ENCODE measurements at regions not wholly inside any gene's neighbourhood (a gene's known extent, or its start where the extent isn't known, plus 50 kb on each side); places are given as distances from the start of the nearest gene placed in this dataset.
A peak's percentile ranks its signal among the peaks of the same experiment; 100 is the strongest.

- intact Hi-C loops (cut with DNase I) = loop anchor here in 4 of 10 donors (10.0 kb wide), 4 partner anchors 126 to 376 kb away; partner anchors contain the start of gene MID1IP1 (in 1 of the 4)
- Histone ChIP-seq H3K4me3 (no peak overlapping the region), H3K27me3 (peaks cover 0 to 13% (median 0%) of the 10 kb centered on the region in 7 donors), H3K27ac (no peak overlapping the region), H3K36me3 (no peaks in the 10 kb centered on the region), H3K4me1 (peaks cover 0 to 9% (median 0%) of the 10 kb centered on the region in 9 donors), H3K9me3 (no peaks in the 10 kb centered on the region)
- 68 to 76% methylated on average over 3 of the region's 3 CpGs for WGBS, 2 donors
- ATAC-seq = peak in 3 of 8 donors; percentile 37 to 85 (median 73)
- TF ChIP-seq, protein P1, sequence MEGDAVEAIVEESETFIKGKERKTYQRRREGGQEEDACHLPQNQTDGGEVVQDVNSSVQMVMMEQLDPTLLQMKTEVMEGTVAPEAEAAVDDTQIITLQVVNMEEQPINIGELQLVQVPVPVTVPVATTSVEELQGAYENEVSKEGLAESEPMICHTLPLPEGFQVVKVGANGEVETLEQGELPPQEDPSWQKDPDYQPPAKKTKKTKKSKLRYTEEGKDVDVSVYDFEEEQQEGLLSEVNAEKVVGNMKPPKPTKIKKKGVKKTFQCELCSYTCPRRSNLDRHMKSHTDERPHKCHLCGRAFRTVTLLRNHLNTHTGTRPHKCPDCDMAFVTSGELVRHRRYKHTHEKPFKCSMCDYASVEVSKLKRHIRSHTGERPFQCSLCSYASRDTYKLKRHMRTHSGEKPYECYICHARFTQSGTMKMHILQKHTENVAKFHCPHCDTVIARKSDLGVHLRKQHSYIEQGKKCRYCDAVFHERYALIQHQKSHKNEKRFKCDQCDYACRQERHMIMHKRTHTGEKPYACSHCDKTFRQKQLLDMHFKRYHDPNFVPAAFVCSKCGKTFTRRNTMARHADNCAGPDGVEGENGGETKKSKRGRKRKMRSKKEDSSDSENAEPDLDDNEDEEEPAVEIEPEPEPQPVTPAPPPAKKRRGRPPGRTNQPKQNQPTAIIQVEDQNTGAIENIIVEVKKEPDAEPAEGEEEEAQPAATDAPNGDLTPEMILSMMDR (IDR thresholded peaks at IDR 0.05) = no peak
- no peak for DNase-seq
Observed at GRCh38 chrX:39140581-39140980, 339.3 kb downstream of the MID1IP1 start.

- intact Hi-C loops (cut with DNase I) = loop anchor here in 4 of 10 donors (10.0 kb wide), 4 partner anchors 130 to 380 kb away; partner anchors contain the start of gene MID1IP1 (in 1 of the 4)
- no peaks in the 10 kb centered on the region for H3K9me3 ChIP-seq
Observed at GRCh38 chrX:39144323-39144722, 343.1 kb downstream of the MID1IP1 start.

GRCh38 chrX:39144956-39145355, 343.7 kb downstream of the MID1IP1 start:
- no peak for ATAC-seq
- H3K27ac ChIP-seq = peak overlapping the region in 1 of 10 donors; percentile 53
- no peak overlapping the region for H3K4me3 ChIP-seq
- no peak for DNase-seq
- intact Hi-C loops (cut with DNase I) = loop anchor here in 5 of 10 donors (5.0 to 10.0 kb wide), 5 partner anchors 130 to 388 kb away; partner anchors contain the start of gene MID1IP1 (in 1 of the 5)
- peaks cover 0 to 16% (median 0%) of the 10 kb centered on the region in 7 donors for H3K27me3 ChIP-seq
- no peaks in the 10 kb centered on the region for H3K9me3 ChIP-seq
- WGBS, 2 donors = 63 to 69% methylated on average over 7 of the region's 7 CpGs
- H3K36me3 ChIP-seq = no peaks in the 10 kb centered on the region
- H3K4me1 ChIP-seq = peaks cover 0 to 15% (median 0%) of the 10 kb centered on the region in 9 donors
- TF ChIP-seq, protein P1 (IDR thresholded peaks at IDR 0.05) = no peak

More at GRCh38 chrX:39144323-39144722, 343.1 kb downstream of the MID1IP1 start:
- Histone ChIP-seq H3K4me1 (peaks cover 0 to 11% (median 0%) of the 10 kb centered on the region in 9 donors), H3K4me3 (no peak overlapping the region), H3K27ac (peak overlapping the region in 1 of 10 donors; percentile 53), H3K36me3 (no peaks in the 10 kb centered on the region), H3K27me3 (peaks cover 0 to 13% (median 0%) of the 10 kb centered on the region in 7 donors)
- no peak for ATAC-seq
- TF ChIP-seq, protein P1 (IDR thresholded peaks at IDR 0.05) = no peak
- no peak for DNase-seq
- 79 to 94% methylated on average over 3 of the region's 3 CpGs for WGBS, 2 donors

- DNase-seq (no peak), ATAC-seq (no peak)
- TF ChIP-seq, protein P1 (IDR thresholded peaks at IDR 0.05) = no peak
- no peak overlapping the region for H3K4me3 ChIP-seq
- H3K9me3 ChIP-seq = no peaks in the 10 kb centered on the region
- H3K36me3 ChIP-seq = no peaks in the 10 kb centered on the region
- intact Hi-C loops (cut with DNase I) = loop anchor here in 5 of 10 donors (5.0 to 10.0 kb wide), 5 partner anchors 131 to 389 kb away; partner anchors contain the start of gene MID1IP1 (in 1 of the 5)
- no peak overlapping the region for H3K27ac ChIP-seq
- peaks cover 0 to 15% (median 0%) of the 10 kb centered on the region in 9 donors for H3K4me1 ChIP-seq
- peaks cover 0 to 26% (median 0%) of the 10 kb centered on the region in 7 donors for H3K27me3 ChIP-seq
Observed at GRCh38 chrX:39145859-39146258, 344.6 kb downstream of the MID1IP1 start.

All from heart right ventricle (tissue), 16 donors.